ENCODE measurements at regions not wholly inside any gene's neighbourhood (a gene's known extent, or its start where the extent isn't known, plus 50 kb on each side); places are given as distances from the start of the nearest gene placed in this dataset.
A peak's percentile ranks its signal among the peaks of the same experiment; 100 is the strongest.

- H3K9me3 ChIP-seq (ENCODE audit: low read length), result no peaks in the 10 kb centered on the region
- H3K79me2 ChIP-seq (ENCODE audit: low read length), result no peaks in the 10 kb centered on the region
- H3F3A ChIP-seq (ENCODE audit: low read length, unreplicated experiment), result no peaks in the 10 kb centered on the region
- H2AFZ ChIP-seq (ENCODE audit: low read length), result no peak overlapping the region
- no peaks in the 10 kb centered on the region for H3K36me3 ChIP-seq (ENCODE audit: low read depth, low read length)
- no peak overlapping the region for H3K4me3 ChIP-seq (ENCODE audit: low read length)
- H4K20me1 ChIP-seq (ENCODE audit: low read length), result no peaks in the 10 kb centered on the region
- no peak overlapping the region for H3K4me2 ChIP-seq (ENCODE audit: low read length)
- ATAC-seq, result peak; percentile 76
- no peak overlapping the region for H3K9ac ChIP-seq (ENCODE audit: low read length)
- ChIA-PET POLR2A (ENCODE audit: unreplicated experiment) (interaction anchor here (0.6 kb wide), 1 partner anchor 382 kb away, joined by 3 read pairs; no protein-coding TSS in a partner anchor), CTCF (no interaction called here)
- no peak overlapping the region for H3K27ac ChIP-seq (ENCODE audit: low read length)
- peak; percentile 37 for DNase-seq
- BruUV-seq (replicated peaks), result no TSS peak
- H3K9me2 ChIP-seq (replicated peaks; ENCODE audit: low read length), result no peaks in the 10 kb centered on the region
- intact Hi-C loops (cut with micrococcal nuclease), result no loop called here
- no peaks in the 10 kb centered on the region for H3K27me3 ChIP-seq (ENCODE audit: low read length)
- peaks cover 4% of the 10 kb centered on the region; the same call in 1 of the 2 replicates for H3K4me1 ChIP-seq (ENCODE audit: insufficient read depth, low read length)
- no peak for TF ChIP-seq CTCF (conservative IDR thresholded peaks at IDR 0.05; ENCODE audit: low read depth, low read length)
- TF ChIP-seq EZH2 (IDR thresholded peaks at IDR 0.05; ENCODE audit: low read length, unreplicated experiment), result no peak
- no peak for TF ChIP-seq EZH2phosphoT487 (IDR thresholded peaks at IDR 0.05; ENCODE audit: borderline replicate concordance, low read length)
These were observed 1263.3 kb upstream of the EYS start for GRCh38 chr6:66970373-66970772.

- CTCF ChIA-PET, result no interaction called here
- no peaks in the 10 kb centered on the region for H4K20me1 ChIP-seq (ENCODE audit: low read length)
These were observed 1258.2 kb upstream of the EYS start for GRCh38 chr6:66965227-66965626.

More at GRCh38 chr6:66965227-66965626, 1258.2 kb upstream of the EYS start:
- POLR2A ChIA-PET (ENCODE audit: unreplicated experiment), result no interaction called here
- Histone ChIP-seq H3K79me2 (ENCODE audit: low read length) (no peaks in the 10 kb centered on the region), H3K36me3 (ENCODE audit: low read depth, low read length) (no peaks in the 10 kb centered on the region), H3K27ac (ENCODE audit: low read length) (no peak overlapping the region), H3K9me2 (replicated peaks; ENCODE audit: low read length) (no peaks in the 10 kb centered on the region), H3F3A (ENCODE audit: low read length, unreplicated experiment) (no peaks in the 10 kb centered on the region), H3K27me3 (ENCODE audit: low read length) (no peaks in the 10 kb centered on the region), H3K9me3 (ENCODE audit: low read length) (no peaks in the 10 kb centered on the region), H3K4me3 (ENCODE audit: low read length) (no peak overlapping the region), H2AFZ (ENCODE audit: low read length) (no peak overlapping the region), H3K9ac (ENCODE audit: low read length) (no peak overlapping the region), H3K4me1 (ENCODE audit: insufficient read depth, low read length) (0 out of 2 replicates have a peak, but pooled peaks cover 3% of the 10 kb centered on the region), H3K4me2 (ENCODE audit: low read length) (no peak overlapping the region)
- BruUV-seq (replicated peaks), result no TSS peak
- TF ChIP-seq EZH2phosphoT487 (IDR thresholded peaks at IDR 0.05; ENCODE audit: borderline replicate concordance, low read length), result no peak
- no peak for TF ChIP-seq EZH2 (IDR thresholded peaks at IDR 0.05; ENCODE audit: low read length, unreplicated experiment)
- TF ChIP-seq CTCF (conservative IDR thresholded peaks at IDR 0.05; ENCODE audit: low read depth, low read length), result no peak
- DNase-seq, result peak; percentile 23
- peak; percentile 63 for ATAC-seq
- intact Hi-C loops (cut with micrococcal nuclease), result no loop called here
